PC-3 (cell line): ENCODE measurements at regions not wholly inside any gene's neighbourhood (a gene's known extent, or its start where the extent isn't known, plus 50 kb on each side); places are given as distances from the start of the nearest gene placed in this dataset.

Experiments
- ATAC-seq: fragments of 200-7000 bp; cut with Tn5 transposase; 2 replicates; pipeline ENCODE4 v1.9.1; 2020; ENCODE audit warnings: mild to moderate bottlenecking, moderate library complexity
- BruUV-seq: library from RNA; stranded (reverse); fragments of 400-500 nt; replicated peaks from 2 replicates; lab custom pipeline; 2021; lab: Mats Ljungman, UMichigan
- CTCF ChIA-PET: fragments of 300-600 bp; sonication (Branson Sonifier 250); formaldehyde crosslinking; loops from one replicate; lab custom pipeline; 2022; ENCODE audit warnings: antibody characterized with exemption; lab: Charles Lee
- POLR2A ChIA-PET: fragments of 300-600 bp; sonication (Branson Sonifier 250); formaldehyde crosslinking; loops from one replicate; lab custom pipeline; 2022; ENCODE audit warnings: antibody characterized with exemption; ENCODE audit not compliant: unreplicated experiment; lab: Charles Lee
- DNase-seq: peaks from one replicate; pipeline ENCODE4 v3.0.0-alpha.2; 2015
- H2AFZ ChIP-seq: fragments of 300-600 bp; sonication (generic); 2 replicates; pipeline ENCODE4 v1.6.0; 2016; ENCODE audit warnings: antibody characterized with exemption, low read length
- H3F3A ChIP-seq: fragments of 300-600 bp; sonication (generic); one replicate; pipeline ENCODE4 v1.6.0; 2017; ENCODE audit warnings: antibody characterized with exemption, low read length, control low read depth, mild to moderate bottlenecking; ENCODE audit not compliant: unreplicated experiment
- H3K27ac ChIP-seq: fragments of 300-600 bp; sonication (generic); 2 replicates; pipeline ENCODE4 v1.5.1; 2016; ENCODE audit warnings: mild to moderate bottlenecking, low read length
- H3K27me3 ChIP-seq: fragments of 300-600 bp; sonication (generic); 2 replicates; pipeline ENCODE4 v1.6.1; 2016; ENCODE audit warnings: low read length, mixed read lengths
- H3K36me3 ChIP-seq: fragments of 300-600 bp; sonication (generic); 2 replicates; pipeline ENCODE4 v1.6.1; 2016; ENCODE audit warnings: low read depth, mixed run types, low read length, mixed read lengths
- H3K4me1 ChIP-seq: fragments of 300-600 bp; sonication (generic); 2 replicates; pipeline ENCODE4 v1.5.1; 2016; ENCODE audit warnings: low read length; ENCODE audit not compliant: insufficient read depth
- H3K4me2 ChIP-seq: fragments of 300-600 bp; sonication (generic); 2 replicates; pipeline ENCODE4 v1.6.0; 2016; ENCODE audit warnings: low read length
- H3K4me3 ChIP-seq: fragments of 300-600 bp; sonication (generic); 2 replicates; pipeline ENCODE4 v1.5.1; 2016; ENCODE audit warnings: mild to moderate bottlenecking, low read length, mixed read lengths
- H3K79me2 ChIP-seq: fragments of 300-600 bp; sonication (generic); 2 replicates; pipeline ENCODE4 v1.6.1; 2017; ENCODE audit warnings: low read length, mixed read lengths
- H3K9ac ChIP-seq: fragments of 300-600 bp; sonication (generic); 2 replicates; pipeline ENCODE4 v1.6.0; 2016; ENCODE audit warnings: mild to moderate bottlenecking, low read length
- H3K9me2 ChIP-seq: fragments of 300-600 bp; sonication (generic); replicated peaks from 2 replicates; pipeline ENCODE4 v1.6.1; 2016; ENCODE audit warnings: mixed run types, low read length, mixed read lengths
- H3K9me3 ChIP-seq: fragments of 300-600 bp; sonication (generic); 2 replicates; pipeline ENCODE4 v1.6.1; 2016; ENCODE audit warnings: low read length, mixed read lengths
- H4K20me1 ChIP-seq: fragments of 300-600 bp; sonication (generic); 2 replicates; pipeline ENCODE4 v1.6.1; 2016; ENCODE audit warnings: low read length, mixed read lengths
- CTCF ChIP-seq: fragments of 300-600 bp; sonication (generic); conservative IDR thresholded peaks from 2 replicates; pipeline ENCODE4 v1.5.1; 2017; ENCODE audit warnings: antibody characterized with exemption, low read depth, mild to moderate bottlenecking, low read length
- EZH2 ChIP-seq: fragments of 300-600 bp; sonication (generic); IDR thresholded peaks from one replicate; pipeline ENCODE4 v1.6.1; 2017; ENCODE audit warnings: antibody characterized with exemption, mild to moderate bottlenecking, low read length; ENCODE audit not compliant: unreplicated experiment
- EZH2phosphoT487 ChIP-seq: fragments of 300-600 bp; sonication (generic); IDR thresholded peaks from 2 replicates; pipeline ENCODE4 v1.6.1; 2018; ENCODE audit warnings: mild to moderate bottlenecking, antibody characterized with exemption, low read length, borderline replicate concordance
- intact Hi-C: fragments of 100-400 bp; cut with micrococcal nuclease; formaldehyde crosslinking; loops from 2 replicates; pipeline ENCODE4 v1.9.0; 2023

DNA sequence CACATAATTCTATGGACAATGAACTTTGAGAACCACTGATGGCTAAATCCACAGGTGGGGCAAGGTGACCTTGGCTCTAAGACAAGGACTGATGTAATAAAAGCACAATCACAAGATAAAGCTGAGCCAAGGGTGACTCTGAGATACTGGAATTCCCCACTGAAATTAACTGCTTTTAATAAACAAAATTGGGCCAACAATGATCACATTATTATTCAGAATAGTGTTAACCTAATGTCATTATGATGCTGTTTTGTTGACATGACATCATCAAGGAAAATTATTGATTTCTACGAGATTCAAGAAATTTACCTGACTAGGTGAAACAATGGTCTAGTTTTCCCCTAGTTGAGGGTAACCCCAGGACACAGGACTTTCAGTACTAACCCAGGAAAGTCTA, 273.7 kb upstream of the NFIA start:
- Histone ChIP-seq H3K27me3 (peaks cover 39% of the 10 kb centered on the region; the same call in 1 of the 2 replicates), H3K27ac (no peak overlapping the region), H3F3A (no peaks in the 10 kb centered on the region), H3K4me1 (no peaks in the 10 kb centered on the region), H3K9ac (no peak overlapping the region), H3K4me3 (no peak overlapping the region), H3K36me3 (no peaks in the 10 kb centered on the region), H3K9me2 (no peaks in the 10 kb centered on the region), H2AFZ (no peak overlapping the region), H3K9me3 (no peaks in the 10 kb centered on the region), H3K79me2 (no peaks in the 10 kb centered on the region), H3K4me2 (no peak overlapping the region), H4K20me1 (no peaks in the 10 kb centered on the region)
- ATAC-seq (no peak), DNase-seq (no peak)
- POLR2A ChIA-PET = no interaction called here
- CTCF ChIA-PET = no interaction called here
- TF ChIP-seq CTCF = no peak
- no peak for TF ChIP-seq EZH2phosphoT487
- no peak for TF ChIP-seq EZH2
- intact Hi-C loops = no loop called here
- BruUV-seq = no TSS peak

DNA sequence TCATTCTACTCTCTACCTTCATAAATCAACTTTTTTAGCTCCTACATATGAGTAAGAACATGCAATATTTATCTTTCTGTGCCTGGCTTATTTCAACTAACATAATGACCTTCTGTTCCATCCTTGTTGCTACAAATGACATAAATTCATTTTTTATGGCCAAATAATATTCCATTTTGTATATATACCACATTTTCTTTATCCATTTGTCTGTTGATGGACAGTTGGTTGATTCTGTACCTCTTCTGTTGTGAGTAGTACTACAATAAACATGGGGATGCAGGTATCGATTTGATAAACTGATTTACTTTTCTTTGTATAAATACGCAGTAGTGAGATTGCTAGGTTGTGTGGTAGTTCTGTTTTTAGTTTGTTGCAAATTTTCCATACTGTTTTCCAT, 279.5 kb upstream of the NFIA start:
- Histone ChIP-seq H3K36me3 (no peaks in the 10 kb centered on the region), H3K9me2 (no peaks in the 10 kb centered on the region), H3K4me2 (no peak overlapping the region), H3K4me3 (no peak overlapping the region), H3K27ac (no peak overlapping the region), H4K20me1 (no peaks in the 10 kb centered on the region), H3K27me3 (peaks cover 10% of the 10 kb centered on the region), H2AFZ (no peak overlapping the region), H3F3A (no peaks in the 10 kb centered on the region), H3K9me3 (no peaks in the 10 kb centered on the region), H3K9ac (no peak overlapping the region), H3K79me2 (no peaks in the 10 kb centered on the region), H3K4me1 (no peaks in the 10 kb centered on the region)
- ChIA-PET POLR2A (no interaction called here), CTCF (no interaction called here)
- ATAC-seq = no peak
- no peak for TF ChIP-seq EZH2phosphoT487
- no peak for TF ChIP-seq CTCF
- no peak for TF ChIP-seq EZH2
- BruUV-seq = no TSS peak
- intact Hi-C loops = no loop called here
- no peak for DNase-seq

DNA sequence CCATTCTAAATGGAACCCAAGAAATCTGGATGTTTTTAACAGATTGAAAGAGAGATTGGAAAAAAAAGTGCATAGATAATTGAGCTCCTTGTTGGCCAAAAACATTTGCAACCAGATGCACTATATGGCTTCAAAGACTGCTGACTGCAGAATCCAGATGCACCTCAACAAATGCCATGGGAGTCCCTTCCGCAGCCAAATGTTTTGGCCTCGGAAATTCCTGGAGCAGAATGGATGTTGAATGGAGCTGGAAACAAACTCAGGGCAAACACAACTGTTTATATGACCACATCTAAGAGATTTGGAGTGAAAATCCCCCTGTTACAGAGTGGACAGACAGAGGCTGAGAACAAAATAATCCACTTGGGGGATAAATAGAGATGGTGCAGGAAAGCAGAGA, 285.0 kb upstream of the NFIA start:
- Histone ChIP-seq H3K4me3 (no peak overlapping the region), H3F3A (no peaks in the 10 kb centered on the region), H3K9me2 (no peaks in the 10 kb centered on the region), H3K27ac (no peak overlapping the region), H3K4me1 (no peaks in the 10 kb centered on the region), H2AFZ (no peak overlapping the region), H3K27me3 (peaks cover 57% of the 10 kb centered on the region), H3K9ac (no peak overlapping the region), H3K9me3 (no peaks in the 10 kb centered on the region), H4K20me1 (no peaks in the 10 kb centered on the region), H3K79me2 (no peaks in the 10 kb centered on the region), H3K36me3 (no peaks in the 10 kb centered on the region), H3K4me2 (no peak overlapping the region)
- ChIA-PET CTCF (no interaction called here), POLR2A (interaction anchor here (0.6 kb wide), 1 partner anchor 201 kb away, joined by 17 read pairs; no protein-coding TSS in a partner anchor)
- no peak for TF ChIP-seq EZH2phosphoT487
- no peak for TF ChIP-seq EZH2
- TF ChIP-seq CTCF = no peak
- ATAC-seq (no peak), DNase-seq (no peak)
- BruUV-seq = no TSS peak
- intact Hi-C loops = no loop called here
